NCI-H345 treated with DMSO at 0.1 percent for 48 hours (cell line): ENCODE measurements at regions not wholly inside any gene's neighbourhood (a gene's known extent, or its start where the extent isn't known, plus 50 kb on each side); places are given as distances from the start of the nearest gene placed in this dataset.

Experiments used
- DNase-seq: peaks from one replicate; lab custom pipeline; 2025; ENCODE audit not compliant: unreplicated experiment; lab: John Stamatoyannopoulos, UW

DNA sequence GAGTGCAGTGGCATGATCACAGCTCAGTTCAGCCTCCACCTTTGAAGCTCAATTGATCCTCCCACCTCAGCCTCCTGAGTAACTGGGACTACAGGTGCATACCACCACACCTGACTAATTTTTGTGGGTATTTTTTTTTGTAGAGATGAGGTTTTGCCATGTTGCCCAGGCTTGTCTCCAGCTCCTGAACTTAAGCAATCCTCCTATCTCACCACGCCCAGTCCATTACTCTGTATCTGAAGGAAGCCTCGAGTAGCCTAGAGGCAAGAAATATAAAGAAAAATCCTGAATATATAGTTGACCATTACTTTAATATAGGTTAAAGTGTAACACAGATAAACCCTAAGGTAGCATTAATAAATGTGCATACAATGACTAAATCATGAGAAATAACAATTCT, 686.8 kb upstream of the PIK3C3 start:
- DNase-seq = no peak

DNA sequence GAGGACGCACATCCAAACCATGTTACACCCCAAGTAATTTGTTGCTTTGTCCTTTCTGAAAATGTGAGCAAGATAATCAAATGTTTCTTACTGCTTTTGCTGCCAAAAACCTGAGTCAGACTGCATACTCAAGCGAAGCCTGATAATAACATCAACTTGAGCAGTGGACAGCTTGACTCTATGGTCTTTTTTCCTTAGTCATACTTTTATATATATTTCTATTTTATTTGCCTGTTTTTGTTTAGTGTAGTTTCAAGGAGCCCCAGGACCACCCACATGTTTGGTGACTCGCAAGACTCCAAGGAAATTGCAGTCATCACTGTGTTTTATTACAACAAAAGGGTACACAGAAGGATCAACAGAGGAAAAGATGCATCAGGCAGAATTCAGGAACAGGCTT, 688.4 kb upstream of the PIK3C3 start:
- DNase-seq = no peak

DNA sequence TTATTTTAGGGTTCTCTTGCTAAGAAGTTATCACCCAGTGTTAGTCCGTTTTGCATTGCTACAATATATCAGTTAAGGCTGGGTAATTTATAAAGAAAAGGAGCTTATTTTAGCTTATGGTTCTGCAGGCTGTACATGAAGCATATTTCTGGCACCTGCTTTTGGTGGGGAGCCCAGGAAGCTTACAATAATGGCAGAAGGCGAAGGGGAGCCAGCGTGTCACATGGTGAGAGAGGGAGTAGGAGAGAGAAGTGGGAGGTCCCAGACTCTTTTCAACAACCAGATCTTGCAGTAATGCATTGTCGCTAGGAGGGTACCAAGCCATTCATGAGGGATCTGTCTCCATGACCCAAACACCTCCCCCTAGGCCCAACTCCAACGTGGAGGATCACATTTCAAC, 688.8 kb upstream of the PIK3C3 start:
- no peak for DNase-seq

GRCh38 chr18:41265047-41265446, 690.0 kb upstream of the PIK3C3 start:
- DNase-seq = no peak

DNA sequence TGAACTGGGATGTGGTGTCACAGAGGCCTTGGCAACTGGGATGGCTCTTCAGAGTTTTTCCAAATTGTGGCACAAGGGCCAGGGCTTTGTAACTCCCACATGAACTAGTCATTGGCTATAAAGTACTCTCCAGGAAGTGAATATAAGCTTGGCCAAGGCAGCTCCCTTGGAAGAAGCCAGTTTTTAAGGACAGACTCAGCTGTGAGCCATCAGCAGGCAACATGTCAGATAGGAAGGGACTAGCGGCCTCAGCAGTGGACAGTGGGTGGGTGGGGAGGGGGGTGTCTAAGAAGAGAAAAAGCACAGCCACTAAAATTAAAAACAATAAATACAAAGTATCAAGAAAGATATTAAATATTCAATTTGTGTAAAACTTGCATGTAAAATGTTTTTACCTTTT, 691.1 kb upstream of the PIK3C3 start:
- no peak for DNase-seq

- DNase-seq = no peak
Observed at GRCh38 chr18:41262688-41263087, 692.3 kb upstream of the PIK3C3 start.

GRCh38 chr18:41244591-41245037, 710.4 kb upstream of the PIK3C3 start:
- DNase-seq = no peak

- no peak for DNase-seq
Observed at GRCh38 chr18:41237317-41237716, 717.7 kb upstream of the PIK3C3 start.

- no peak for DNase-seq
Observed at GRCh38 chr18:41231681-41232080, 723.4 kb upstream of the PIK3C3 start.

DNA sequence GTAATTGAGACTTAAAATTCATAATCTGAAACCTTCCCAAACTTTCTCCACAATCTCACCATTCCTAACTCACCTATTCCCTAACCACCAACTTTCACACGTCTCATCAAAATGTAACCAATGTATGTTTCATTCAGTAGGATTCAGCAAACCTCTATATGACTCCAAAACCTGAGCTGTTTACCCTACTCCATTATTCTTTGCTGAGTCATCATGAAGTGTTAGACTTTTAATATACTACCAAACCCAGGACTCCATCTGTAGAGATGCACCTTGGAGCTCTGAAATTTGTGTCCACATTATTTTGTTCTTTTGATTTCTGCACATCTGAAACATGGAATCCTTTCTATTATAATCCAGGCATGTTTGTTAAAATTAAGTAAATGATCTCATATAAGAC, 727.0 kb upstream of the PIK3C3 start:
- DNase-seq = no peak

DNA sequence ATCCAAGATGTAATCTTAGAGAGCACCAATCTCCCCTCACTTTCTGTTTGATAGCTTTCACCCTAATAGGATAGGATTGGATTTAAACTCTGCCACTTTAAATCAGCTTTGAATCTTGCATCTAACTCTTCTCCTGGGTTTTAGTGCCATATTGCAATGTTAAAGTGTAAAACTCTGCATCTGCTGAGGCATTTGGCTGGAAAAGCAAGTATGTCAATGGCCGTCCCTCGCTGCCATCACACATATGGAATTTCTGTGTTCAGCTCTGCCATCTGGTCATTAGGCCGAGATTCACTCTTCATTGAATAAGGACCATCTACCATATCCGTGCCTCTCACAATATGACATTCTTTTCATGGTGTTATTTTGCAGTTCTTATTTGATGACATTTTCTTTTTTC, 728.1 kb upstream of the PIK3C3 start:
- DNase-seq = no peak

GRCh38 chr18:41226186-41226585, 728.8 kb upstream of the PIK3C3 start:
- DNase-seq = no peak

- no peak for DNase-seq
Observed at GRCh38 chr18:41216341-41217003, 738.6 kb upstream of the PIK3C3 start.

DNA sequence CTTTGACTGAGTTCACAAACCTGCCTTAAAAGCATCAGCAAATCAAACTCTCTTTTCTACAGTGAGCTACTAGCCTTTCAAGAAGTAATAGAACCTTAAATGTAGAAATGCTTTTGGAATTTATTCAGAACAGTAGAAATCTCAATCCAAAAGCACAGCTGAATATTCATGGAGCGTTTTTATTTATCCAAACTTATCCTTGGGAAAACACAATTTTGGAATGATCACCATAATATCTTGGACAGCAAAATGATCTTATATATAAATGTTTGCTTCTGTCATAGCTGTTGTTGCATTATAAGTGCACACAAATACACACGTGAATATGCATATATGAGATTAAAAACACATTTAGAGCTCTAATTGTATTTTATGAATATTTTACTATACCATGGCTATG, 747.3 kb upstream of the PIK3C3 start:
- DNase-seq = no peak

- no peak for DNase-seq
Observed at GRCh38 chr18:41206341-41206830, 748.6 kb upstream of the PIK3C3 start.

DNA sequence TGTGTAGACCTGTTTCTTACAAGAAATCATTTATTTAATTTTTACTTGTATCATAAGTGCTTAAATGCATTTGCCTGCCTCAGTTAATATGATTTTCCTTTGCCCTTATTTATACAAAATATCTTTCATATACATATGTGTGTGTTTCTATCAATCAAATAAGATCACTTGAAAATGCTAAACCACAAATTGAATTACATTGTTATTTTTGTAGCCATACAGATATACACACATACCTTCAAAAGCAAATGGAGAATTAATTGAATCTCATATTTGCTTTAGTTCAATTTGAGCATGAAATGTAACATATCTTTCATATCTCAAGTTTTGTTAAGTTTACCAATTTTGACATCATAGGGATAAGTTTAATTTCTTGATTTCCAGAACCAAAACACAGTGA, 755.8 kb upstream of the PIK3C3 start:
- no peak for DNase-seq

GRCh38 chr18:41197967-41198366, 757.1 kb upstream of the PIK3C3 start:
- DNase-seq = no peak

- no peak for DNase-seq
Observed at GRCh38 chr18:41170346-41170745, 784.7 kb upstream of the PIK3C3 start.

- no peak for DNase-seq
Observed at GRCh38 chr18:41165625-41166024, 789.4 kb upstream of the PIK3C3 start.

- DNase-seq = no peak
Observed at GRCh38 chr18:41162781-41163180, 792.3 kb upstream of the PIK3C3 start.

DNA sequence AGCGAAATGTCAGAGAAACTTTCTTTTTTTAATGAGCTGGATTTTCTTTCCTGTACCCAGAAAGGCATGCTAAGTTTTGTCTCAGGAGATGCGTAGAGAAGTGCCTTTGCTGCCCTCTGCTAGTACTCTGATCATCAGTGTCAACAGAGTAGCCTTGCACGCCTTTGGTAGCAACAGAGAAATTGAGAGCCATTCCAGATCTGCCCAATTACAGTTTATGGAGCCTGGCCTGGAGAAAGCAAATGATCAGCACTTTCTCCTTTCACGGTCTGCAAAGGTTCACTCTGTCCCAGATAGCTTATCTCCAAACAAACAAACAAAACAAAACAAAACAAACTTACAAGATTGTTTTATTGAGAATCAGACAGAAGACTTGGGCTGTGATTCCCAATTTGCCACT, 792.8 kb upstream of the PIK3C3 start:
- no peak for DNase-seq

DNA sequence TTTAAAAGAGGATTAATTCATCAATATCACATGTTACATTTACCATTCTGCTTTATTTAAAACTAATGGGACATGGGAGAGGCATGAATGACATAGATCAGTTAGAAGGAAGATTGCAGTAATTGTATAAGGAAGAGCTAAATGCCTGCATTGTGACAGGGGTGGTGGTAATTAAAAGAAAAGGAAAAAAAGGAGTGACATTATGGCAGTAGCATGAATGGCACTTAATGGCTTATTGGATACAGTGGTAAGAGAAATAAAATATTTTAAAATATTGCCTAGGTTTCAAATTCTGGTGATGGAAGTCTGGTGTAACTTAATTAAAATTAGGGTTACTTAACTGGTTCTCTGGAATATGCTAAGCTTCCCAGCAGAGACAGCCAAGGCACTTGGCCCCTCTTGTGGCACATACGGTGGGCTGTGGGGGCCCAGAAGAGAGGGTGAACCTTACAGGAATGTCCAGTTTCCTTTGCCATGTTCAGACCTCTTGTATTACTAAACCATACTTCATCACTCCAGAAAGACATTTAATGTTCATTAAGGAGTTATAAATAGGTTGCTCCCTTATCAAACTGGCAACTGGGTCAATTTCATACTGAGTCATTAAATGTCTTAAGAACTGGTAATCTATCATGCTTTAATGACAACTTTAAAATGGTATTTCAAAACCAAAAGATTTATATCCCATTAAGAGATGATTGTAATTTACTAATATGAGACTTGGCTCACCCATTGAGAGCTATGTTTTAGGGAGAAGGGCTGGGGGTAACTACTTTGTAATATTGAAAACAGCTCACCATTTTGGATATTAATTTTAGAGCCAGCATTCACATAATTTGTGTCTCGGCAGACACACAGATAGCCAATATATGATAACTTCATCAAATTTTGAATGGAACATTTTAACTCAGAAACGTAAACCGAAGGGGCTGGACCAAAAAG, 798.9 kb upstream of the PIK3C3 start:
- DNase-seq = no peak
